Fibroblast of villous mesenchyme (primary cell): ENCODE measurements at regions not wholly inside any gene's neighbourhood (a gene's known extent, or its start where the extent isn't known, plus 50 kb on each side); places are given as distances from the start of the nearest gene placed in this dataset. TPM values are rescaled to one million over a fixed set of nuclear protein-coding genes. Genes with fewer than 3 reads are reported as not detected.

Source experiments
- DNase-seq: peaks from one replicate; pipeline ENCODE4 v3.0.0-alpha.2; 2010; ENCODE audit warnings: low read depth
- H3K4me3 ChIP-seq: 2 replicates; pipeline ENCODE4 v1.5.1; 2011; ENCODE audit warnings: low read depth, mild to moderate bottlenecking, low read length
- small RNA-seq: library from RNA; depleted of rRNA; stranded (forward); fragments of <200 nt; gene quantifications from one replicate; pipeline ENCODE3, GENCODE V24; 2012
- TF ChIP-seq, protein P1 (sequence below): IDR thresholded peaks from 2 replicates; pipeline ENCODE4 v1.5.1; 2012; ENCODE audit warnings: low read depth, mild to moderate bottlenecking, low read length; ENCODE audit not compliant: insufficient read depth

DNA sequence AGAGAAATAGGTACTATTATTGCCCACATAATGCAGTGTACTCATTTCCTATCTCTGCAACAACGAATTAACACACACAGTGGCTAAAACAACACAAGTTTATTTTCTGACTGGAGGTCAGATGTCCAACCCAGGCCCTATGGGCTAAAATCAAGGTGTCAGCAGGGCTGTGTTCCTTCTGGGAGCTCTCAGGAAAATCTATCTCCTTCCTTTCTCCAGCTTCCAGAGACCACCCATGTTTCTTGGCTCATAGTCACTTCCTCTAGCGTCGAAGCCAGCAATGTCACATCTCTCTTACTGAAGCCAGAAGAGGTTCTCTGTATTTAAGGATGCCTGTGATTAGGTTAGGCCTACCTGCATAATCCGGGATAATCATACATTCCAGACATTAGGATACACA is 60.9 kb upstream of the TOP1 start:
- TF ChIP-seq, protein P1, sequence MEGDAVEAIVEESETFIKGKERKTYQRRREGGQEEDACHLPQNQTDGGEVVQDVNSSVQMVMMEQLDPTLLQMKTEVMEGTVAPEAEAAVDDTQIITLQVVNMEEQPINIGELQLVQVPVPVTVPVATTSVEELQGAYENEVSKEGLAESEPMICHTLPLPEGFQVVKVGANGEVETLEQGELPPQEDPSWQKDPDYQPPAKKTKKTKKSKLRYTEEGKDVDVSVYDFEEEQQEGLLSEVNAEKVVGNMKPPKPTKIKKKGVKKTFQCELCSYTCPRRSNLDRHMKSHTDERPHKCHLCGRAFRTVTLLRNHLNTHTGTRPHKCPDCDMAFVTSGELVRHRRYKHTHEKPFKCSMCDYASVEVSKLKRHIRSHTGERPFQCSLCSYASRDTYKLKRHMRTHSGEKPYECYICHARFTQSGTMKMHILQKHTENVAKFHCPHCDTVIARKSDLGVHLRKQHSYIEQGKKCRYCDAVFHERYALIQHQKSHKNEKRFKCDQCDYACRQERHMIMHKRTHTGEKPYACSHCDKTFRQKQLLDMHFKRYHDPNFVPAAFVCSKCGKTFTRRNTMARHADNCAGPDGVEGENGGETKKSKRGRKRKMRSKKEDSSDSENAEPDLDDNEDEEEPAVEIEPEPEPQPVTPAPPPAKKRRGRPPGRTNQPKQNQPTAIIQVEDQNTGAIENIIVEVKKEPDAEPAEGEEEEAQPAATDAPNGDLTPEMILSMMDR = no peak
- no peak overlapping the region for H3K4me3 ChIP-seq
- no peak for DNase-seq

DNA sequence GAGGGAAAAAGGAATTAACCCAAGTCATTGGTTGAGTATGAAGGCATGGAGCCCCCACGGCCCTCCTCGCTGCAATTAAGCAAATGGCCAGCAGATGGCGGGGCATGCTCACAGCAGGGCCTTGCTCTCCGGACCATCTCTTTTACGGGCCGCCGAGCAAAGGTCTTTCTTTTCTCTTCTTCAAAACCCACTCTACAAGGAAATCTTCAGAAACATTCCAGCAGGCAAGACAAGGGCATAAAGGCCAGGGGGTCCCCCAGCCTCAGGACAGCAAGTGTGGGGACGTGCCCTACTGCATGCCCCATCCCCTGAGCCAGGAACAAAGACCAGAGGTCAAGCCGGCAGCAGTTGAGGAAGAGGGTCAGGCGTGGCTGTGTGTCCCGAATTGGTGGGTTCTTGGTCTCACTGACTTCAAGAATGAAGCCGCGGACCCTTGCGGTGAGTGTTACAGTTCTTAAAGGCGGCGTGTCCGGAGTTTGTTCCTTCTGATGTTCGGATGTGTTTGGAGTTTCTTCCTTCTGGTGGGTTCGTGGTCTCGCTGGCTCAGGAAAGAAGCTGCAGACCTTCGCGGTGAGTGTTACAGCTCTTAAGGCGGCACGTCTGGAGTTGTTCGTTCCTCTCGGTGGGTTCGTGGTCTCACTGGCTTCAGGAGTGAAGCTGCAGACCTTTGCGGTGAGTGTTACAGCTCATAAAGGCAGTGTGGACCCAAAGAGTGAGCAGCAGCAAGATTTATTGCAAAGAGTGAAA is 59.6 kb upstream of the TOP1 start:
- TF ChIP-seq, protein P1 = peak; percentile 97
- DNase-seq = peak; percentile 76
- H3K4me3 ChIP-seq = peak overlapping the region; percentile 59

DNA sequence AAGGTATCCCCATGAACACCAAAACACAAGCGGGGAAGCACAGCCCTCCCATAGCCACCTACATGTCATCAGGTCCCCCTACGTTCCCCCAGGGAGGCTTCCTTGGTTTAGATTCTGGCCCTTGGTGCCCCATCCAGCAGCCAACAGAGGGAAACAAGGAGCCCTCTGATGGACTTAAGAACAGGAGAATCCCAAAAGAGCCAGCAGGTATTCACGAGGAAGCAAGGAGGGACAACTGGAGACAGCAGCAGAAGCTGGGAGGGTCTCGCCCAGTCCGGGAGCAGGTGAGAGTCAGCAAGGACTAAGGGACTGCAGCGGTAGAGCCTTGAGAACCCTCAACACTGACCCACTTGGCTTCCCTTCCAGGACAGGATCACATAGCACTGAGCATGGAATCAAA is 58.4 kb upstream of the TOP1 start:
- no peak overlapping the region for H3K4me3 ChIP-seq
- TF ChIP-seq, protein P1 = peak; percentile 23
- no peak for DNase-seq

DNA sequence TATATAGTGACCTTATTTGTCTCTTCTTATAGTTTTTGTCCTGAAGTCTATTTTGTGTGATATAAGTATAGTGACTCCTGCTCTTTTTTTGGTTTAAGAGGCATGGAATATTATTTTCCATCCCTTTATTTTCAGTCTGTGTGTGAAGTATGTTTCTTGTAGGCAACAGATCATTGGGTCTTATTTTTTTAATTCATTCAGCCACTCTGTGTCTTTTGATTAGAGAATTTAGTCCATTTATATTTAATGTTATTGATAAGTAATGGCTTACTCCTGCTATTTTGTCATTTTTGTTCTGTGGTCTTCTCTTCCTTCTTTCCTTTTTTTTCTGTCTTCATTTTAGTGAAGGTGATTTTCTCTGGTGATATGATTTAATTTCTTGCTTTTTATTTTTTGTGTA is 51.4 kb upstream of the TOP1 start:
- H3K4me3 ChIP-seq = no peak overlapping the region
- no peak for DNase-seq
- TF ChIP-seq, protein P1 = no peak

DNA sequence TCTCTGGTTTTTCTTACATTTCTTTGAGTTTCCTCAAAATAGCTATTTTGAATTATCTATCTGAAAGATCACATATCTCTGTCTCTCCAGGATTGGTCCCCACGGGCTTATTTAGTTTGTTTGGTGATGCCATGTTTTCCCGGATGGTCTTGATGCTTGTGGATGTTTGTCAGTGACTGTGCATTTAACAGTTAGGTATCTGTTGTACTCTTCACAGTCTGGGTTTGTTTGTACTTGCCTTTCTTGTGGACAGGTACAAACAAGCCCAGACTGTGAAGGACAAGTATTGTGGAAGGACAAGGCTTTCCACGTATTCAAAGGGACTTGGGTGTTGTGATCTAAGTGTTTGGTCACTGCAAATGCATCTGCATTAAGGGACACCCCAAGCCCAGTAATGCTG is 49.9 kb upstream of the TOP1 start:
- DNase-seq = no peak
- TF ChIP-seq, protein P1 = no peak
- H3K4me3 ChIP-seq = no peak overlapping the region

Small RNAs in the stretch of these regions (small RNA-seq; reads per million reads assigned to genes)
- not detected for gene RNA5SP484
